ENCODE measurements at regions not wholly inside any gene's neighbourhood (a gene's known extent, or its start where the extent isn't known, plus 50 kb on each side); places are given as distances from the start of the nearest gene placed in this dataset.
"Not testable (repeated sequence)": the region's sequence is repeated elsewhere in the genome, so short reads cannot be mapped to it uniquely, and the experiment has no call there.

GRCh38 chr15:91655563-91656290, 197.8 kb upstream of the SLCO3A1 start:
- H3K79me2 ChIP-seq (ENCODE audit: insufficient read depth, low read length); H3K4me3 ChIP-seq (replicated peaks in 1 of 2; ENCODE audit: low read depth in 1 of 2, low read length in 2 of 2); BruUV-seq (replicated peaks); H4K20me1 ChIP-seq (ENCODE audit: insufficient read depth); POLR2A ChIA-PET; CTCF ChIA-PET; H3K9ac ChIP-seq (ENCODE audit: low read length); H3K27ac ChIP-seq (ENCODE audit: low read depth, low read length); H3K36me3 ChIP-seq (ENCODE audit: control insufficient read depth in 1 of 2, insufficient read depth in 2 of 2, low read length in 2 of 2); H2AFZ ChIP-seq (ENCODE audit: low read depth, low read length, poor library complexity, severe bottlenecking); RAD21 ChIA-PET (ENCODE audit: low non-redundant PET in 1 of 2, low total read pairs in 2 of 2, uncharacterized antibody in 2 of 2, unreplicated experiment in 2 of 2); H3K9me2 ChIP-seq (ENCODE audit: insufficient read depth); DNase-seq (ENCODE audit: low read depth, low spot score); H3K9me3 ChIP-seq (ENCODE audit: control insufficient read depth in 1 of 2, insufficient read depth in 1 of 2, low read depth in 1 of 2, low read length in 2 of 2); ATAC-seq; H3K4me1 ChIP-seq (ENCODE audit: control insufficient read depth in 1 of 2, insufficient read depth in 2 of 2, low read length in 2 of 2); intact Hi-C loops (cut with micrococcal nuclease); H3K4me2 ChIP-seq (ENCODE audit: low read length): not testable (repeated sequence)
- 0 out of 2 replicates have a peak, but pooled peaks cover 13% of the 10 kb centered on the region for H3K27me3 ChIP-seq (ENCODE audit: insufficient read depth, low read length)

- TF ChIP-seq, protein P1, sequence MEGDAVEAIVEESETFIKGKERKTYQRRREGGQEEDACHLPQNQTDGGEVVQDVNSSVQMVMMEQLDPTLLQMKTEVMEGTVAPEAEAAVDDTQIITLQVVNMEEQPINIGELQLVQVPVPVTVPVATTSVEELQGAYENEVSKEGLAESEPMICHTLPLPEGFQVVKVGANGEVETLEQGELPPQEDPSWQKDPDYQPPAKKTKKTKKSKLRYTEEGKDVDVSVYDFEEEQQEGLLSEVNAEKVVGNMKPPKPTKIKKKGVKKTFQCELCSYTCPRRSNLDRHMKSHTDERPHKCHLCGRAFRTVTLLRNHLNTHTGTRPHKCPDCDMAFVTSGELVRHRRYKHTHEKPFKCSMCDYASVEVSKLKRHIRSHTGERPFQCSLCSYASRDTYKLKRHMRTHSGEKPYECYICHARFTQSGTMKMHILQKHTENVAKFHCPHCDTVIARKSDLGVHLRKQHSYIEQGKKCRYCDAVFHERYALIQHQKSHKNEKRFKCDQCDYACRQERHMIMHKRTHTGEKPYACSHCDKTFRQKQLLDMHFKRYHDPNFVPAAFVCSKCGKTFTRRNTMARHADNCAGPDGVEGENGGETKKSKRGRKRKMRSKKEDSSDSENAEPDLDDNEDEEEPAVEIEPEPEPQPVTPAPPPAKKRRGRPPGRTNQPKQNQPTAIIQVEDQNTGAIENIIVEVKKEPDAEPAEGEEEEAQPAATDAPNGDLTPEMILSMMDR (IDR thresholded peaks at IDR 0.05 in 2 of 3, conservative IDR thresholded peaks at IDR 0.05 in 1 of 3; ENCODE audit: borderline replicate concordance in 1 of 3, insufficient read depth in 1 of 3, low read depth in 2 of 3, low read length in 2 of 3), result peak in 2 of 3 experiments; percentile 9 to 27; a peak in 2 of 6 replicates
- TF ChIP-seq MAX (IDR thresholded peaks at IDR 0.05), result no peak
- BruUV-seq (replicated peaks), result no TSS peak
Measured at GRCh38 chr15:91660174-91660649, 193.3 kb upstream of the SLCO3A1 start.

More at GRCh38 chr15:91660174-91660649, 193.3 kb upstream of the SLCO3A1 start:
- Histone ChIP-seq H3K79me2 (ENCODE audit: insufficient read depth, low read length) (no peaks in the 10 kb centered on the region), H2AFZ (ENCODE audit: low read depth, low read length, poor library complexity, severe bottlenecking) (no peak overlapping the region), H3K4me2 (ENCODE audit: low read length) (no peak overlapping the region), H3K36me3 (ENCODE audit: control insufficient read depth in 1 of 2, insufficient read depth in 2 of 2, low read length in 2 of 2) (no peaks in the 10 kb centered on the region), H3K27me3 (ENCODE audit: insufficient read depth, low read length) (peaks cover 23% of the 10 kb centered on the region; the same call in 1 of the 2 replicates), H3K4me3 (replicated peaks in 1 of 2; ENCODE audit: low read depth in 1 of 2, low read length in 2 of 2) (no peak overlapping the region), H3K9ac (ENCODE audit: low read length) (no peak overlapping the region), H3K9me2 (ENCODE audit: insufficient read depth) (no peaks in the 10 kb centered on the region), H3K27ac (ENCODE audit: low read depth, low read length) (no peak overlapping the region), H4K20me1 (ENCODE audit: insufficient read depth) (no peaks in the 10 kb centered on the region; the same call in 1 of the 2 replicates), H3K9me3 (ENCODE audit: control insufficient read depth in 1 of 2, insufficient read depth in 1 of 2, low read depth in 1 of 2, low read length in 2 of 2) (no peaks in the 10 kb centered on the region), H3K4me1 (ENCODE audit: control insufficient read depth in 1 of 2, insufficient read depth in 2 of 2, low read length in 2 of 2) (no peaks in the 10 kb centered on the region)
- POLR2A ChIA-PET, result no interaction called here
- CTCF ChIA-PET, result no interaction called here
- intact Hi-C loops (cut with micrococcal nuclease), result no loop called here
- ATAC-seq (peak; percentile 58; the same call in 1 of the 2 replicates), DNase-seq (ENCODE audit: low read depth, low spot score) (no peak)
- RAD21 ChIA-PET (ENCODE audit: low non-redundant PET in 1 of 2, low total read pairs in 2 of 2, uncharacterized antibody in 2 of 2, unreplicated experiment in 2 of 2), result no interaction called here

Measured in HCT116 (cell line).